Glomerular visceral epithelial cell (primary cell): ENCODE measurements at regions not wholly inside any gene's neighbourhood (a gene's known extent, or its start where the extent isn't known, plus 50 kb on each side); places are given as distances from the start of the nearest gene placed in this dataset.

Experiments
- DNase-seq: peaks from one replicate; pipeline ENCODE4 v3.0.0-alpha.2; 2016; ENCODE audit errors: extremely low spot score

DNA sequence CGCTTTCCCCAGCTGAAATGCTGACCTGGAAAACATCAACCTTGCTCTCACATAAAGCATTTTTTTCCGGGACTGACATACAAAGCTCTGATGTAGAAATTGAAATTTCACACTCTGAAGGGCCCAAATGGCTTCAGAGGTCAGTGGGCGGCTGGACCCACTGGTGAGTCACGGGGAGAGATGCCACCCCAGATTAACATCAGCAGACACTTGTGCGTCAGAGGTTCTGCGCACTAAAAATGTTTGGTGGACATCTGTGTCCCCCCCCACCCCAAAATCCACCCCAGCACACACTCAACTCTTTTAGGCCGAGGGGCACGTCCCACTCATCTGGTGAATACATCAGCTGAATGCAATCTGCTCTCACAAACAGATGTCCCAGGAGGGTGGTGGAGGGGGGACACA lies 208.9 kb downstream of the ASB1 start:
- no peak for DNase-seq

DNA sequence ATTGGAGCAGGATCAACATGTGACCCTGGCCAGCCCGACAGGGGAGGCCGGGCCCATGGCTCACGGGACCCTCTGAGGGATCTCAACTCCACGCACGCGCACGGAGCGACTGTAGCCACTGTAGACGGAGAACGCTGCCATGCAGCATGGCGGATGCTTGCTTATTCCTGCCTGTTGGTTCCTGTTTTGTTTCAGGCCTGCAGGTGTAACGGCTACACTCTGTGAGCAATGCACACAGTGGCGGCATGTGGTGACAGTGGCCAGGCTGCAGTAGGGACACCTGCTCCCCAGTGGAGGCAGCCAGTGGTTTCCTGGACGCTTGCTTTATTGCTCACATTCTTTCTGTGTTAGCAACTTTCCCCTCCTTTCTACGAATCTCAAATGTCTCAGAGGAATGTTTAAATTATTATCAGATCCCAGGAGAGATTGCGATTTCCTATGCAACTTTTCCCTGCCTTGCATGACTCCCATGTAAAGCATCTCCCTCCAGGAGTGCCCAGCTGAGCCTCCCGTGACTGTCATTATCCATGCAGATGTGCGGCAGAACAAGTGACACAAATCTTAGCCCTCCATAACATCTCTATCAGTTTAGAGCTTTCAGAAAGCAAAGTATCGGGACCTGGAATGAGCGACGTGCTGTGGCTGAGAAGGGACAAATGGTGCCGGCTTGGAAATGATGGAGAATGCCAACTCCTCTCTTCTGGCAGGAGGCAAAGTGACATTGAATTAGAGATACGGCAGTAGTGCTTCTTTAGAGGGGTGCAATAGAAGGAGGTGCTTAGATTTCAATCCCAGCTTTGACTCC lies 209.7 kb downstream of the ASB1 start:
- DNase-seq, result no peak

DNA sequence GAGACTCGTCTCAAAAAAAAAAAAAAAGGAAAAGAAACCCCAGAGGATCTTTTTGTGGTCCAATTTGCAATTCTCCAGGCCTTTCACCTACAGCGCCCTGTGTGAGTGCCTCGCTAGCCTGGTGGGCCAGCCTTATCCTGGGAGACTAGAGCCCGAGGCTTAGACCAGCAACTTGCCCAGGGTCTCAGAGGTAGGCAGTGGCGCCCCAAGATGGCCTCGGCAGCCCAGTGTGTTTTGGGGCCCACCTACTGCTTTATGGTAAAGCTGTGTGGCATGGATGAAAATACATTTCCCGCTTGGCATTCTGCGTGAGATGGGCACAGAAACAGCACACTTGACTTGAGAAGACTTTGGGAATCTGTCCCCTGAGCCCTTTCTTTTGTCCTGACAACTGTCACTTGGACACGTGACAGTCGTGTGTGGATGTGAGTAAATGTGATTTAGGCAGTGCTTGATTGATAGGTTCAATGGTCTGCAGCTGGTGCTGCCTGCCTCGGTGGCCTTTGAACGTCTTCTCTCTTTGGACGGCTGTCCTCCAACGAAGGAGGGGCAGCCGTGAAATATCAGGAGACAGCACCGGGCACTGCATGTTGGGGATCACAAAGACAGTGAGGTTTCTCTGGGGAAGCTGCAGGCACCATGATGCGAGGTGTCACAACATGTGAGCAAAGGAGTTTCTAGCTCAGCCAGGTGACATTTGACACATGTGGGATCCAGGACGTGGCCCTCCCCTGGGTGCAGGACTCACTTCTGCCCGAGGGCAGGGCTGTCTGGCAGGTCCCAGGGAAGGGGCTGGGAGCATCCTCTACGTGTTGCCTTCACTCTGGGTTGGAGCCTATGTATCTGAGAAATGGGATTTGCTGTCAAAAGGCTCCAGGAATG lies 209.5 kb upstream of the TWIST2 start:
- DNase-seq, result no peak

DNA sequence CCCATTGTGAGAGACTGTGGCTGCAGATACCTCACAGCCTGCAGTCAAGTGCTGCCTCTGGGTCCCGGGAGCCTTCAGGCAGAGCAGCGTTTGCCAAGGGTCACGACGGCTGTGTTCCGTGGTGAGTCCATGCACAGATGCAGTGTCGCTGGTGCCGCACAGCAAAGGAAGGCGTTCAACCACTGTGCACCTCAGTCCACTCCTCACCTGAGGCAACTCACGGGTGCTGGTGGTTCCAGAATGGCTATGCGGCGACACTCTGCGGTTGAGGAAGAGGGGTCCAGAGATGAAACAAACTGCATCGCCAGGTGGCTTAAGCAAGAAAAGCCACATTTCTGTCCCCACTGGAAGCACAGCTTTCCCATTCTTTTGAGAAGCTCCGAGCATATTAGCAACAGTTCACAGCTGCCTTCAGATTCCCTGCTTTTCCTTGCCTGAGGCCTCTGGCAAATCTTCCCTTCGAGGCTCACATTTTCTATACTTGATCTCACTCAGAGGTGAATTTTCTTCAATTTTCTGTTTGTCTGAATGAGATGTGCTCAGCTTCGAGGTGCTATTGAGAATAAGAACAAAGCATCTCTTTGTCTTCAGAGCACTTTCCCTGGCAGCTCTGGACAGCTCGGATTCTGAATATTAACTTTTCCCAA lies 208.8 kb upstream of the TWIST2 start:
- no peak for DNase-seq

DNA sequence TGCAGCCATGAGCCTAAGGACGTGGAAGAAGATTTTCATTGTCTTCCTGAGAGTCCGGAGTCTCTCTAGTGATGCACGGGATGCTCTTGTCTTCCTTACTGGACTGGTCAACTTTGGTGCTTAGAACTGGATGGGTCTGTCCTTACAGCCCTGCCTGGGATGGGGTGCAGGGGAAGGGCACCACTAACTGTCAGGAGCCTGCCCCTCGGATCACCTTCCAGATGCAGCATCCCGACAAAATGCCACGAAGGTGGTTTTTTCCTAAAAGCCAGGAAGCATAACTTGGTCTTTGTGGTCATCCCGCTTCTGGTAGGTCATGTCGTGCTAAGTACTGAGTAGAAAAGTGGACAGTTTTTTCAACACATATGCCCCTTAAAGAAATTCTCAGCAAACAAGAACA lies 207.4 kb upstream of the TWIST2 start:
- DNase-seq, result no peak

DNA sequence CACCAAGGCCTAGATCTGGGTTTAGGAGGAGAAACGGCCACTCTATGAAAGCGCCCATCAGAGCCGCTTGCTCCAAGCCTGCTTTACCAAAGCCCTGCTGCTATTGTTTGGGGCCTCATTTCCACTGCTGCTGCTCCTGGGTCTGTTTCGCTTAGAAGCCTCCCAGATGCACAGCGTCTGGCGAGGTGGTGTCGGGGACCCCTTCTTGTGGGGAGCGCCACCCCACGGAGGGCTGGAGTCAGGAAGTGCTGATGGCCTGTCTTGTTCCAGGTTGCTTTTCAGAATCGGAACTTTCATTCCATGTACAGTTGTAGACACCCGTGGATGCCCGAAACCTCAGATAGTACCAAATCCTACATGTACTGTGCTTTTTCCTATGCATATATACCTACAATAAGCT lies 204.9 kb upstream of the TWIST2 start:
- DNase-seq, result no peak

DNA sequence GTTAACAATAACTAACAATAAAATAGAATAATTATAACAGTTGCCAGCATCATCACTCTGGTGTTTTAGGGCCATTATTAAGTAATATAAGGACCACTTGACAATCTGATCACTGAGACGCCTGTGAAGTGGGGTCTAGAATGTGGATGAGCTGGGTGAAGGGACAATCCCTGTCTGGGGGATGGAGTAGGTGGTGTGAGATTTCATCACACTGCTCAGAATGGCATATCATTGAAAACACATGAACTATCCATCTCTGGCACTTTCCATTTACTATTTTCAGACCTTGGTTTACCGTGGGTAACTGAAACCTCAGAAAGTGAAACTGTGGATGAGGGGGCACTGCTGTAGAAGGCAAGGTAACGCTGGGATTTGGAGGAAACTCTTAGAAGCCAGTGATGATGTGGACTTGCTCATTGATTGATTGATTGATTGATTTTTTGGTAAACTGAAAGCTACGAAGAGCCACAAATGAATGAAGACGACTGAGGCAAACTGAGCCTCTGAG lies 204.4 kb upstream of the TWIST2 start:
- no peak for DNase-seq

DNA sequence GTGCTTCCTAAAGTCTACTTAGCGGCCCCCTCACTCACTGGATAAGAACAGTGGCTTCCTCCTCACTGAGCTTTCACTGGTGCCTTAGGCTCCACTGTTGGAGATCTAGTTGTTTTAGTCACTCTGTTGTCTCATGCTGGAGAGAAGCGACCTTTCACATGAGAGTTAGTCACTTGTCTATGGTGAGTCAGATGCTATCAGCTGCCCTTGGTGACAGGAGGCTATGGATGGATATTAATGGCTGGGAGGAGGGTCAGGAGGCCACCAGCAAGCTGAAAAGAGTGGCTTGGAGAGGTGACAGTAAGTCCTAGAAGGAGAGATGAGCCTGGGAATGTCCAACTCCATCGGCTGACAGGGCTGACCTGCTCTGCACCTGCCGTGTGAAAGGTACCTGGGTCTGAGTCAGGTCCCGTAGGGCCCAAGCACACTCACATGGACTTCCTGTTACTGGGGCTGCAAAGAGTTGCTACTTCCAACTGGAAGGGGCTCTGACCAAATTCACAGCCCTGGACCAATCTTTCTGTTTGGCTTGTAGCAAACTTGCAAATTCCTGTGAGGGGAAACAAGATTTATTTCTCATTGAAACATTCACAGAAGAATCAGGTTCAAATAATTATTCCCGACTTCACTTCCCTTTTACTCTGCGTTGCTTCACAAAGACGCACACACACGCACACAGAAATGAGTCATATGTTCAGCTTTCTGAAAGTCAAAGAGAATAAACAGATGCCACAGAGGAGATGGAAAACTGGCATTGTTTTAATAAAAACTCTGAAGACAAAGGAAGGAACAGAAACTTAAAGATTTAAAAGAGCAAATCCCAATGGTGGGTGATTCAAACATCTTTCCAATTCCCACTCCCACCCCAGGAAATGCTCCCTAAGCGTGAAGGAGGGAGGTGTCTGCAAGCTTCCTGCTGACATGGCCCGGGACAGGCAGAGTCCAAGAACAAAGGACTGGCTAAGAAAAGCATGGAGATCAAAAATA lies 203.5 kb upstream of the TWIST2 start:
- DNase-seq, result no peak

DNA sequence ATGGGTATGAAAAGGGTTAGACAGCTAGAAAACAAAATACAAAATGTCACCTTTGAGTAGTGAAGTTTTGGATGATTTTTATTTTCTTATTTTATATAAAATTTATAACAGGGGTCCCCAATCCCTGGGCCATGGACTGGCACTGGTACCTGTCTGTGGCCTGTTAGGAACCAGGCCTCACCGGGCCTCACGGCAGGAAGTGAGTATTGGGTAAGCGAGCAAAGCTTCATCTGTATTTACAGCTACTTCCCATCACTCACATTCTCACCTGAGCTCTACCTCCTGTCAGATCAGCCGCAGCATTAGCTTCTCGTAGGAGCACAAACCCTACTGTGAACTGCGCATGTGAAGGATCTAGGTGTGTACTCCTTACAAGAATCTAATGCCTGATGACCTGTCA lies 202.8 kb upstream of the TWIST2 start:
- DNase-seq, result no peak

DNA sequence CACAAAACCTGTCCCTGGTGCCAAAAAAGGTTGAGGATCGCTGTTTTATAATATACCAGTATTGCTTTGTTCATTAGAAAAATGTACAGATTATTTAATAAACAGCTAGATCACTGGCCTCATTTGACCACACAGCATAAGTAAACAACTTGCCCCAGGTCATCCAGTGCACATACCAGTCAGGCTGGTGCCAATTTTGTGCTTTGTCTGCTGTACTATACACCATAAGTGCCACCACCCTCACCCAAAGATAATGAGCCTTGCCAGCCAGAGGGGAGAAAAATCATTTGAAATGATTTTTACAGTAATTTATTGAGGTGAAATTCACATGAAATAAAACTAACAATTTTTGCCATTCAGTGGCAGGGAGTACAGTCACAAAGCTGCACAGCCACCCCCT lies 202.2 kb upstream of the TWIST2 start:
- DNase-seq, result no peak

DNA sequence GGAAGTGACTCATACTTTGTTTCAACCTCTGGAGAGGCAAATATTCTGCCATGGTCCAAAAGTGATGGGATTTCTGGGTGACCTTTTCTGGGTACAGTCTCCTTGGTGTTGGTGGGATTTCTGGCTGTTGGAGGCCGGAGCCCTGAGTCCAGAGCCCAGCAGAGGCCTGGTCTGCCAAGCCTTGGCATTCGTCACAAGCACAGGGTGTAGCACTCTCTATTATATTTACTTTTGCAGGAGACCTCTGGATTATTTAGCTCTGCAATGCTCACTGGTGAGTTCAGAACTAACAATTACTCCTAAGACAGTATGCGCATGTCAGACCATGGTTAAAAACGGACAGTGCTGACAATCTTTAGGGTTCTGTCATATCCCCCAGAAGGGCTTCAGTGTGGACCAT lies 201.6 kb upstream of the TWIST2 start:
- DNase-seq, result no peak

DNA sequence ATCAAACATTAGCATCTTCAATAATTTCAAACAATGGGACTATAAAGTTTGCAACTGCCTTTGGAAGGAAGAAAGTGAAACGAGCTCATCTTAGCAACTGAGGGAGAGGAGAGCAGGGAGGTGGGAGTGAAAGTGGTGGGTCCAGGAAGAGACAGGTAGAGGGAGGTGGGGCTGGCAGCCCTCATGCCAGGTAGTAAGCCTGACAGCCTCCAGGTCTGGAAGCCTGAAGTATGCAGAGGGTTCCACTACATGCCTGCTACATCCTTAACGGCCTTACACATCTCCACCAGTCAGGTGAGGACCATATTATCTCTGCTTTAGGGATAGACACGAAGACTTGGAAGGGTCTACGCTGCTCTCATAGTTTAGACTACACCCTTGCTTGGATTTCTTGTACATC lies 201.1 kb upstream of the TWIST2 start:
- no peak for DNase-seq

DNA sequence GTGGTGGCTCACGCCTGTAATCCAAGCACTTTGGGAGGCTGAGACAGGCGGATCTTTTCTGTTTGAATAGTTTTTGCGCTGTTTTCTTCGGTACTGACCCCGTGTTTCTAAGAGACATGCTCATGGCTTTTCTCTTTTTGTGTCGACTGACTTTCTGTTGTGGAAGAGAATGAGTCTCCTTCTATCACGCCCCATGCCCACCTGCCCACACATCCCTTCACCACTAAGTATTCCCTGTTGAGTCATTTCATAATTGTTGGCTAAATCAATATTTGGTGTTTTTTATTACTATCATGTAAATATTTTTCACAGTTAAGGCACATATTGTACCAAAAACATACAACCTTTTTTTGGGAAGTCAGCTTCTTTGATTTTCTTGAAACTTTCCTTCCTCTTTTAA lies 198.8 kb upstream of the TWIST2 start:
- no peak for DNase-seq

DNA sequence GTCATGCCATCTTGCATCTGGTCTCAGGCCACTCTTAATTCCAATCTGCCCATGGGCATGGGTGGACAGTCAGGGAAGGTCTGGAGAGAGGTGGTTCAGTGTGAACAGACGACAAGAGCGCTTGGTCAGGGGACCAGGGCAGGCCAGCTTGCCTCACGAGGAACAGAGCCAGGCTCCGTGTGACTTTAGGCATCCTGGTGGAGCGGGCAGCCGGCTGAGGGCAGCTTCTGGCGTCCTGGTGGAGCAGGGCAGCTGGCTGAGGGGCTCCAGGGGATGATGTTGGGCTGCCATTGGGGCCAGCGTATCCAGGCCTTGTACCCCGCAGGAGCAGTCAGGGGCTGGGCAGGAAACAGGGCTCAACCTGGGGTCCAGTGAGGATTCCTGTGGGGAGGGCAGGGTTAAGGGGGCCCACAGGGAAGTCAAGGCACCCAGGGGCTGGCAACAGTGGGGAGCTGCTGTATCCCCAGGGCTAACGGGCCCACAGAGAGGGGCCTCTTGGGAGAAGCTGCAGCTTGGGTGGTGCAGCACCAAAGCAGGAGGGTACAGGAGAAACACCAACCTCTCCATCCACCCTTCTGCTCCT lies 197.9 kb upstream of the TWIST2 start:
- no peak for DNase-seq

DNA sequence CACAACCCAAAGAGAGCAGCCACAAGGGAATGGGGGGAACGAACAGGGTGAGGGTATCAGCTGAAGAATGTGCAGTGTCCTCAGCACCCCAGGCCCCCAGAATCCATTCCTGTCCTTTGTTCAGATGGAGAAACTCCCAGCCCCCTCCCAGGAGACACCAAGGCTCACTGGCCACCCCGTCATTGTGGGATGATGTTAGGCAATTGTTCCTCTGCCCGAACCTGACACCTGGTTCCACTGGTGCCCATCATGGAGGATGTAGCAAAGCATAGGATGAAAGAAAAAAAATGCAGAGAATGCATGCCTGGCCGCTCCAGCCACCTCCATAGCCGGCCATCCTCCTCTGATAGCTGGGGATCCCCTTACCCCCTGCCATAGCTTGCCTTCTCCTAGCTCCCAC lies 197.3 kb upstream of the TWIST2 start:
- DNase-seq, result no peak

DNA sequence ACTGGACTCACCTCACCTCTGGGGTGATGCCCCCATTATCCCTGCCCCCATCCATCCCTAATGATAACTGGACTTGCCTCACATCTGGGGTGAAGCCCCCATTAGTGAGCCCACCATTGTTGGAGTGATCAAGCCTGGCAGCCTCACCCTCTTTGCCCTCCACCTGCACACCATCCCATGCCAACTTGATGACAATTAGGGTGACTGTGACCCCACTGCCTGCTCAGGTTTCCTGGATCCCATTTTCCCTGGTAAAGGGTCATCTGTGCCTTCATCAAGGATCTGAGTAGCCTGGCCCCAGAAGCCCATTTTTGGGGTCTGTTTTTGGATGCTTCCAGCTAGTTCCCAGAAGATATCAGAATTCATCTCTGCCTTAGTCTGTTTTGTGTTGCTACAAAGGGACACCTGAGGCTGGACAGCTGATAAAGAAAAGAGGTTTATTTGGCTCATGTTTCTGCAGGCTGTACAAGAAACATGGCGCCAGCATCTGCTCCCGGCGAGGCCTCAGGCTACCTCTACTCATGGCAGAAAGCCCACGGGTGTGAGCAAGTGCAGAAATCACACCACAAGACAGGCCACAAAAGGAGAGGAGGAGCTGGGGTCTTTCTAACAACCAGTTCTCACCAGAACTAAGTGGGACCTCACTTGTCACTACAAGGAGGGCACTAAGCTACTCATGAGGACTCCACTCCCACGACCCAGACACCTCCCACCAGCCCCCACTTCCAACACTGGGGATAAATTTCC lies 196.4 kb upstream of the TWIST2 start:
- no peak for DNase-seq

DNA sequence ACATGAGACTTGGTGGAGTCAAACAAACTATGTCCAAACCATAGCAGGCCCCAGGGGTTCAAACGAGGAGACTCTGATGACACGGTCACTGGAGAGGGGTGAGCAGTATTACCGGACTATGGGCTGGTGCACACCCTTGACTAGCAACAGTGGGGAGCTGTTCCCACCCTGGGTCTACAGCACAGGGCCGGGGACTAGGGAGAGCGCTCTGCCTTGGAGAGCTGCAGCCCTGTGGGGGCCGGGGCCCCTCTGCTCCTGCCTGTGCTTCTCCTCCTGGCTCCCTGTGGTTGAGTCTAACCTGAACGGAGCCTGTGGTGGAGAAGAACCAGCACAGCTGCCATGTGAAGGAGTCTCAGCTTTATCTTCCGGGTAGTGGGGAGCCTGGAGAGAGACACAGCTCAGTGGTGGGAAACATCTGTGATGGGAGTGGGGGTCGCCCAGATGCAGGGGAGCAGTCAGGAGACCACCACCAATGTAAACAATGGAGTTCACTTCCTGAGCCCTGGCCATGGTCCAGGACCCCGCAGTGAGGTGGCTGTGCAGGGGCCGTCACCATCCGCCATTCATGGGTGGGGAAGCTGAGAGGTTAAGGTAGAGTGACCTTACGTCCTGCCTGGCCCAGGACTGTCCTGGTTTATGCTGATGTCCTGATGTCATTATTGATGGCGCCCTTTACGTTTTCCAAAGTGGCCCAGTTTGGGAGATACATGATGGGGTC lies 195.7 kb upstream of the TWIST2 start:
- no peak for DNase-seq

DNA sequence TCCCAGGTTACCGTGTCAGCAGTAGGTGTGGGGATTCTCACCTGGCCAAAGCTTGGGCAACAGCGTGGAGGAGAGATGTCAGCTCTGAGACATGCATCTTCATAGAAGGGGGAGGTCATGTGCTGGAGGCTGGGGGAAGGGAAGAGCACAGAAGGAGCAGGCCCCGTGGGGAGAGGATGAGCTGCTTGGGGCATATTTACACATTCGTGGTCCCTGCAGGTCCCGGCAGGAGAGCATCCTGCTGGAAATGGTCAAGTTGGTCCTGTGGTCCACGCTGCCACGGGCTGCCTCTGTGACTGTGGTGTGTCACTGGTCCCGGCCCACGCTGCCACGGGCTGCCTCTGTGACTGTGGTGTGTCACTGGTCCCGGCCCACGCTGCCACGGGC lies 195.1 kb upstream of the TWIST2 start:
- DNase-seq, result no peak

DNA sequence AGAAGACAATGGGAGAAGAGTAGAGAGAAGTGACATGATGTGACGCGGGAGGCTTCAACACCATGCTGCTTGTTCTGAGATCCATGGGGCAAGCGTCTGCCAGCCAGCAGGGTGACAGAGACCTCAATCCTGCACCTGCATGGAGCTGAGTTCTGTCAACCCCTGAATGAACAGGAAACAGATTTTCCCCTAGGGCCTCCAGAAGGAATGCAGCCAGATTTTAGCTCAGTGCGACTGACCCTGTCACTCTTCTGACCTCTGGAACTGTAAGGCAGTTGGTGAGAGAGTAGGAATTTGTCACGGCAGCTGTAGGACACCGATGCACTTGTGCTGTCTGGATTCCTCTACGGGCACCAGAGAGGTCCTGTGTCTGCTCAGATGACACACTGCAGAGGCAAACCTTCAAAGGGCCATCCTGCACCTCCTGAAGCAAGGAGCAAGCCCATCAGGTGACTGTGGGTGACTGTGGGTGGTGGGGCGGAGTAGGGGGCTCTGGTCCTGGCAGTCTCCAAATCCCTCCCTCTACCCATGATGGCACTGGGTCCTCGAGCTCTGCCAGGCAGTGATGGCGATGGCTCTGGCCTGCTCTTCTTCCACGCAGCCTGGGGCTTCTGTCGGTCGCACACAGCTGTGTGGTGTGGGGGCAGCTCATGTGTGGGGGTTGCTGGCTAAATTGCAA lies 194.3 kb upstream of the TWIST2 start:
- no peak for DNase-seq
